GM12864 (cell line): ENCODE measurements at regions not wholly inside any gene's neighbourhood (a gene's known extent, or its start where the extent isn't known, plus 50 kb on each side); places are given as distances from the start of the nearest gene placed in this dataset.
A peak's percentile ranks its signal among the peaks of the same experiment; 100 is the strongest.

Experiments
- DNase-seq: peaks from one replicate; pipeline ENCODE4 v3.0.0-alpha.2; 2011; ENCODE audit warnings: low read depth
- H3K4me3 ChIP-seq: 2 replicates; pipeline ENCODE4 v1.5.1; 2011; ENCODE audit warnings: mild to moderate bottlenecking, low read depth, low read length, control low read depth
- CTCF ChIP-seq: IDR thresholded peaks from 2 replicates; pipeline ENCODE4 v1.5.1; 2011; ENCODE audit warnings: low read depth, mild to moderate bottlenecking, moderate library complexity, low read length, control low read depth, inconsistent platforms; ENCODE audit errors: missing control alignments

GRCh38 chr6:137315081-137315480, 95.9 kb upstream of the IFNGR1 start:
- H3K4me3 ChIP-seq: no peak overlapping the region
- no peak for TF ChIP-seq CTCF
- DNase-seq: no peak

GRCh38 chr6:137313928-137314855, 95.0 kb upstream of the IFNGR1 start:
- peak; percentile 68 for TF ChIP-seq CTCF
- H3K4me3 ChIP-seq: no peak overlapping the region
- peak; percentile 45 for DNase-seq

GRCh38 chr6:137313211-137313610, 94.0 kb upstream of the IFNGR1 start:
- no peak for TF ChIP-seq CTCF
- H3K4me3 ChIP-seq: no peak overlapping the region
- no peak for DNase-seq

GRCh38 chr6:137311940-137312339, 92.8 kb upstream of the IFNGR1 start:
- H3K4me3 ChIP-seq: no peak overlapping the region
- DNase-seq: no peak
- TF ChIP-seq CTCF: no peak

- no peak for DNase-seq
- no peak for TF ChIP-seq CTCF
- H3K4me3 ChIP-seq: no peak overlapping the region
Measured at GRCh38 chr6:137309078-137309762, 90.0 kb upstream of the IFNGR1 start.

- no peak for TF ChIP-seq CTCF
- H3K4me3 ChIP-seq: no peak overlapping the region
- no peak for DNase-seq
Measured at GRCh38 chr6:137307163-137307854, 88.1 kb upstream of the IFNGR1 start.
